COR-L47 (cell line): ENCODE measurements at regions not wholly inside any gene's neighbourhood (a gene's known extent, or its start where the extent isn't known, plus 50 kb on each side); places are given as distances from the start of the nearest gene placed in this dataset.

Experiments used
- DNase-seq: peaks from one replicate; lab custom pipeline; 2025; lab: John Stamatoyannopoulos, UW

DNA sequence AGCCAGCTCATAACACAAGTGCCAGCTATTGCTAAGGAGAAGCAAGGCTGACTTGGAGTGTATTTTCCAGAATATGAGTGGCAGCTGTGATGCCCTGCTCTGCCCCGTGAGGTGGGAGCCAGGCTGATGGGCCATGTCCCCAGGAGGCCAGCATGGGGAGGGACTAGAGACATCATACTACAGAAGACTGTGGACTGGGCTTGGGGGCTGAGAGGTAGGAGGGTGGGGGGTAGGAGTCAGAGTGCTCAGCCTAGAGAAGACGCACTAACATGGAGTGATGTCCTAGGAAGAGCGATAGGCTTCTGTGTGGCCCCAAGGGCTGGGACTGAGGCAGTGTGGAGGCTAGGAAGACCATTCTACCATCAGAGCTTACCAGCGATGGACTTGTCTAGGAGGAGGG is 143.7 kb downstream of the WSCD1 start:
- DNase-seq, result no peak

DNA sequence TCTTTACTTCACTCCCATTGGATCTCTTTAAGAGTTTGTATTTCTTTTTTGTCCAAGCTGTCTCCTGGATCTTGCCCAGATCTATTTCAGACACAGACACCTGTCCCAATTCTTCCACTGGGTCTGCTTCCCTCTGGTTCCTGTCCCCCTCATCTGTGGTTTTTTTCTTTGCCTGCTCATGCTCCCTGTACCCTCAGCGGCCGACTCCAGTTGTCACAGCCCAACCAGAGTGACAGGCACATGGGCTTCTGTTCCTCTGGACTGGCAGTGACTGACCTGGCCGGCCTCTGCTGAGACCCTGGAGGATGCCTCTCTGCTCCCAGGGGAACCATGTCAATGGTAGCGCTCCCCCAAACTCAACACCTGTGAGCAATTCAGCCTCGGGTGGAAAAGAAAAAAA is 142.6 kb downstream of the WSCD1 start:
- no peak for DNase-seq

DNA sequence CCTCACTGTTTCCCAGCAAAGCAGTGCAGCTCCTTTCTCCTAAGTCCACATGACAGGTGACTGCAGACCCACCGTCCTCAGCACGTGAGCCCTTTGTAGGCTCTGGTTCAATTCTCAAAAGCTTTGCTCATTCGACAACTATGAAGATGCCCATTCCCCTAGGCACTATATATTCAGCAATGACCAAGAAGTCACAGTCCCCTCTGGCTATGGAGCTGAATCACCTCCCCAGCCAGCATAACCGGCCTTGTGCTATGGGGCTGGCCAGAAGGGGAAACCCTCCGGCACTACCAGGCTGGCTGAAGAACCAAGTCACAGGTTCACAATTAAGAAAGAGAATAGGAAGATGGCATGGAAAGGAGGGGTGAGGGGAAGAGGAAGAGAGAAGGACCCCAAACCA is 139.7 kb downstream of the WSCD1 start:
- DNase-seq, result no peak

DNA sequence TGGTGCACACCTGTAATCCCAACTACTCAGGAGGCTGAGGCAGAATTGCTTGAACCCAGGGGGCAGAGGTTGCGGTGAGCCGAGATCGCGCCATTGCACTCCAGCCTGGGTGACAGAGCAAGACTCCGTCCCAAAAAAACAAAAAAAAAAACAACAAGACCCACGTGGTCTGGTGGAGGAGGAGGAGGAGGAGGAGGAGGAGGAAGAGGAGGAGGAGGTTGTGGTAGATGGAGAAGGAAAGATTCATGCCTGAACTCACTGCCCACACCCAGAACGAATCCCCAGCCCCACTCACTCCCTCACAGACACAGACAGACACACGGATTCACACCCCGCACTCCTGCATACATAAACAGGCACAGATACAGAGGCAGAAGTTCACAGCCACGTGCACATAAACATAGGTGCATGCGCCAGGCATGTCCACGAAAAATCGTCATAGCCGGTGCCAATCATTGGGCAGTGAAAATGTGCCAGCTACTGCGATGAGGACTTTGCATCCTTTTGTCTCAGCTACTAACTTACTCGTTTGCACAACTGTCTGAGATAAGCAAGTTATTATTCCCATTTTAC is 138.5 kb downstream of the WSCD1 start:
- DNase-seq, result no peak

DNA sequence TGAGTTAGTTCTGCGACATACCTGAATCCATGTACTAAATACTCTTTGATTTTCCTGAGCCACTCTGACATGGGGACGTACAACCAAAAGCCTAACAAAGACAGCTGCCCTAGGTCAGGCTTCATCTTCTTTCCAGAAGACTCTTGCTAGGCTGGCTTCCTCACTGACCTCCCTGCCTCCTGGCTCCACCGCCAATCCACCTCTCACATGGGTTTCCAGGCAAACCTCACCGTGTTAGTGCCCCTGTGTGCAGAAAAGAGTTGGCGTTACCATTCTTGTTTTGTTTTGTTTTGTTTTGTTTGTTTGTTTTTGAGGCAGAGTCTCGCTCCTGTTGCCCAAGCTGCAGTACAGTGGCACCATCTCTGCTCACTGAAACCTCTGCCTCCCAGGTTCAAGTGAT is 135.3 kb downstream of the WSCD1 start:
- no peak for DNase-seq

DNA sequence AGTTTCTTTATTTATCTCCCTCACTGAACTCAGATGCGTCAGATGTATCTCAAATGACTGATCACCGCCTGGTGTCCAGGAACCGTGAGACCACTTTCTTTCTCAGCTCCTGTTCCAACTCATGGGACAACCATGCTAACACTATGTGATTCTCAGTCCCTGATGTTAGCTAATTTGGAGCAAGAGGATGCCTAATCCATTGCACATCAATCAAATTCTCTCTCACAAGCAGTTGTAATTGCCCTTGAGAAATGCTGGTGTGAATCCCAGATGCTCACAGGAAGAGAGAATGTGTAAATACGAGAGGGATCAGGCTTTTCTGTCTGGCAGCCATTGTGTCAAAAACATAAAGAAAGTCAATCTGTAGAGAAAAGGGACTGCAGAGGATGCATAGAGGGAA is 134.9 kb downstream of the WSCD1 start:
- no peak for DNase-seq

DNA sequence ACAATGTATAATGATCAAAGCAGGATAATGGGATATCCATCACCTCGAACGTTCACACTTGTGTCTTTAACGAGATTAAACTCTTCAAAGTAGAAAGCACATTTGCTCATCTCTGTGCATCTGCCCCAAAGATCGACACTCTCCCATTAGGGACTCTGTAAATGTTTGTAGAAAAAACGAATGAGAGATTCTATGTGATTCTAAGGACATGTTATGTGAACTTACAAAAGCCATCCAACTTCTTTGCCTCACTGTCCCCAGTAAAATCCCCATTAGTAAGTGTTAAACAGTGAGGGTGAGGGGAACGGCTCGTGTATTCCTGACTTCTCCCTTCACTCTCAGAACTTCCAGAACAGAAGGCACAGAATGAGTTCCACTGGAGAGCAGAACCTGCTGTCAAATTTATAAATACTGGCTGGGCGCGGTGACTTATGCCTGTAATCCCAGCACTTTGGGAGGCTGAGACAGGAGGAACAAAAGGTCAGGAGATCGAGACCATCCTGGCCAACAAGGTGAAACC is 134.1 kb downstream of the WSCD1 start:
- DNase-seq, result no peak

DNA sequence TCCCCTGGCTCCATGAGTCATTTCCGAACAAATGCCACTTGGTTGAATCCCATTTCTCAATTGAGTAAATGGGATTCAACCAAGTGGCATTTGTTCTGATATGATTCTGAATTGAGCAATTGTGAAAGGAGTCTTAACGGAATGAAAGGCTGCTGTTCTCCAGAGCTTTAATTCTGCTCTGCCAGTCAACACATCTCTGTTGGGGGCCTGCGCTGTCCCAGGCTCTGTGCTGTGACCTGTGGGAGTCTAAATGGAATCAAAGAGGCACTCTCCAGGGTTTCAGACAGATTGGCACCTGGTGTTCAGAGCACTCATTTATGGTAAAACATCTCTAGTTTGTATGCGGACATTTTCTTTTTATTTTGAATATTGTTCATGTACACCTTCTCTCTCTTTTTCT is 126.2 kb downstream of the WSCD1 start:
- DNase-seq, result no peak

DNA sequence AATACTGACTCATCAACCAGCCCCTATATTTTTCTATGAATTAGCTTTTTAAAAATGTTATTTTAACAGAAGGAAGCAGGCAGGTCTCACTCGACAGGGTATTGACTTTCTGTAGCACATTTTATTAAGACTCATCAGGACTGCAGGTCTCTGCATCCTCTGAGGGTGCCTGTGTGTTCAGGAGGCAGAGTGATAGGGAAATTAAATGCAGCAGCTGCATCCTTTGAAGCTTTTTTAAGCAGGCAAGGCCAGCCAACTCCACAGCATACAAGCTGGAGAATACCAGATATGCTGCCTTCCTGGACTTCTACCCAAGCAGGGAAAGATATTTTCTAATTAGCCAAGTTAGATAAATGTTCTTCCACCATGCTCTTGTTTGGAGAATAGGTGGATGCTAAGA is 124.9 kb downstream of the WSCD1 start:
- no peak for DNase-seq

DNA sequence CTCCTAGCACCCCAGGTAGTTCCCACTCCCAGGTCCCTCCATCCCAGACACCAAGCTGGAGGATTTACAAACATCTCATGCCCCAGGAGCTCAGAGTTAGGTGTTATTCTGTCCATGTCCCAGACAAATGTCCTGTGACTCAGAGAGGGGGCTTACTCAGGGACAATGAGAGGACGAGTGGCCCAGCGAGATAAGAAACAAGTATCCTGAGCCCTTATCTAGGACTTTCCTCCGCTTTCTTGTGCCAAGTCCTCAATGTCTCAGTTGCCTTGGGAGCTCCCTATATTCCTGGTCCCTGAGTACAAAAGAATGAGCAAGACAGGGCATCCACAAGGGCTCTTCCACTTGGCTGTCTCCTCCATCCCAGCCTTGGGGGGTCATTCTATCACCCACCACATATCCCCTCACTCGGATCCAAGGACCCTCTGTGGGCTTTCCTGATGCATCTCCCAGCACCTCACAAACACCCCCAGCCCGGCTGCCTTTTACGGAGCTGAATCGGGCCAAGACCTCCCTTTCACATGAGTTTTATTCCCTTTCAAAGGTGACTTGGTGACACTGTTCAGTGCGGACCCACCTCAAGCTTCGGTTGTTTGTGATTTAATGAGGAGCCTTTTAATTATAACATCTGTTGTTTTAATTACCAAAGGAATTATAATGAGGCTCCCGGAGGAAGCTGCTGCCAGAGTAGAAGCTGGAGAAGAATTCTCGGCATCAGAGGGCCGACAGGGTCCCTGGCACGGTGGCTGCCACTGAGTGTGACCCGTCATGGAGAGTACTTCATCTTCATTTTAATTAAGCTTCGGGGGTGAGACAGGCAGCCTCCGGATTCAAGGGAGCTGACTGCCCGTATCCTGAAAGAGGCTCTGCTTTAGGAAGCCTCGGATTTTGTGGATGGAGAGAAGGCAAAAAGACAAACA is 121.5 kb downstream of the WSCD1 start:
- no peak for DNase-seq

DNA sequence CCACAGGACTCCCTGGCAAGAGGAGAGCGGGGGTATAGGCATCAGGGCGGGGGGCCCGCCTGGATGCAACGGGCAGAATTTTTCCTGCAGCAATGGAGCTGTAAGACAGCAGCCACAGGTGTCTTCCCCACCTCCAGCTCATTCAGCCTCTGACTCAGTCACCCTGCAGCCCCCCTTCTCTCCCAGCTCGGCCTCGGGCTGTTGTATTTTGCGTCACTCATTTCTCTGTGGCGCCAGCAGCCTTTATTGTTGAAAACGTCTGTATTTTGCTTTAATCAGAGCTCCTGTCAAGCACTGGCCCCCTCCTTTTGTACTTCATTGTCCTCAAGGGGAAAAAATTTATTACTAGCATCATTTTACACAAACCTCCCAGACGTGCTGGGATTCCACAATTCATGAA is 117.7 kb downstream of the WSCD1 start:
- DNase-seq, result no peak

DNA sequence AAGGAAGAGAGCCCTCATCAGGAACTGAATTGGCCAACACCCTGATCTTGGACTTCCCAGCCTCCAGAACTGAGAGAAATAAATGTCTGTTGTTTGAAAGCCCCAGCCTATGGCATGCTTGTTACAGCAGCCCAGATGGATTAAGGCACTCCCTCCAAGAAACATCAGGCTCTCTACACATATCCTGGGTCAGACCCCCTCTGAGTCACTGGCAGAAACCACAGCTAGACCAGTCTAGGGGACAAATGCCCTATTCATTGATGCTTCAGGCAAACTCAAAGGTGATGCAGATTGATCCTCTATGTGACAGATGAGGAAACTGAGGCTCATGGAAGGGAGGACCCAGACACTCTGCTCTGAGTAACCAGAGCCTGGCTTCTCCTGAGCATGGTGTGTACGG is 116.8 kb downstream of the WSCD1 start:
- no peak for DNase-seq

DNA sequence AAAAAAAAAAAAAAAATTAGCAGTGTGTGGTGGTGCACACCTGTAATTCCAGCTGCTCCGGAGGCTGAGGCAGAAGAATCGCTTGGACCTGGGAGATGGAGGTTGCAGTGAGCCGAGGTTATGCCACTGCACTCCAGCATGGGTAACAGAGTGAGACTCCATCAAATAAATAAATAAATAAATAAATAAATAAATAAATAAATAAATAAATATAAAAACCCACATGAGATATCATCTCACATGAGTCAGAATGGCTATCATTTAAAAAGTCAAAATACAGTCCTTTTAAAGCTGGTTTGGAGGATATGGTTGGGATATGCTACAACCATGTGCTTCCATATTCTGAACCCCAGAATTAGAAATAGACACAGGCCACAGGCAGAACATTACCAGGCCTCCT is 114.3 kb downstream of the WSCD1 start:
- DNase-seq, result no peak

DNA sequence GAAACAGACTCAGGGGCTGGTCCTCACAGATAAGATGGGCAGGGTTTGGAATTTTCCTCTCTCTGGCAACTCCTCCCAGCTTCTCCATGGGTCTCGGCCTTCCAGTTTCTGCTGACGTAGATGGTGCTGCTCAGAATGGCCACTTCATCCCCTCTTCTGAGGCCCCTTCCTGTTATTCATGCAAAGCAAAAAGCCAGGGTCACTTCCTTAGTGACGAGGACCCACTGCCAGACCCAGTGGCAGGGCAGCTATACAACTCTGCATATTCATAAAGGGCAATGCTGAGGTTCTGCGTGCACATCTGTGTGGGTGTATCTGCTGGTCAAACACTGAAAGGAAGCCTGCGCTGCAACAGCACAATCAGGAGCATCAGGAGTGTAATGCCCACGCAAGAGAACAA is 108.8 kb downstream of the WSCD1 start:
- no peak for DNase-seq

DNA sequence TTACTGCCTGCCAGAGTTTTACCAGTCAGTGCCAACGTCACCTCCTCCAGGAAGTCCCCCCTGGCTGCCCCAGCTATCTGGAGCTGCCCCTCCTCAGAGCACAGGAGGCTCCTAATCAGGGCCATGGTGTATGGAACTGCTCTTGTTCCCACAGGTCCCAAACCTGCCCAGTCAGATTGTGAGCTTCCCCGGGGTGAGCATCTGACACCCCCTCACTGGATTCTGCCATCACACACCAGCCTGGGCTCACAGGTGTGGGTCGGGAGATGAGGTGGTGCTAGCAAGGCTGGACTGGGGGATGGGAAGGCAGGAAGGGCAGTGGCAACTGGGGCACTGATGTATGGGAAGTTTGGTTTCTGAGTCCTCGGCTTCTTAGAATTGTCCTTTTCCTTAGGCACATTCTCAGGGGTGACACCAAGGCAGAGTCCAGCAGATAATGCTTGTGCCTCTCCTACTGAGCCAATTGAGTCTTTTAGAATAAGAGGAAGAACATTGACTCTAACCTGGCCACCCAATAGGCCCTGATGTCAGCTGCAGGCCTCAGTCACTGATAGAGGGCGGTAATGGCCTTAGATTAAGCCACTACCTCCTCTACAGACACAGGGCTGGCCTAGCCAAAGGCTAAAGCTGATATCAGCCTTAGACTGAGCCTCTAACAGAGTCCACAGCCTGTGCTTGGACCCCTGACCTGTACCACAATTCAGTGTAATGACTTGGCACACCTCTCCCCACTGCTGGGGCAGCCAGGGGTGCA is 107.9 kb downstream of the WSCD1 start:
- DNase-seq, result no peak
